Skeletal muscle satellite cell (primary cell): ENCODE measurements at regions not wholly inside any gene's neighbourhood (a gene's known extent, or its start where the extent isn't known, plus 50 kb on each side); places are given as distances from the start of the nearest gene placed in this dataset.

Source experiments
- H3K27me3 ChIP-seq: 2 replicates; pipeline ENCODE4 v1.7.0; 2013; ENCODE audit warnings: low read length; ENCODE audit not compliant: control insufficient read depth, insufficient read depth
- H3K36me3 ChIP-seq: 2 replicates; pipeline ENCODE4 v1.7.0; 2013; ENCODE audit warnings: mild to moderate bottlenecking, control low read depth, low read length; ENCODE audit not compliant: insufficient read depth
- H3K4me1 ChIP-seq: 2 replicates; pipeline ENCODE4 v1.7.0; 2013; ENCODE audit warnings: low read length; ENCODE audit not compliant: control insufficient read depth, insufficient read depth
- H3K4me2 ChIP-seq: 2 replicates; pipeline ENCODE4 v1.7.0; 2013; ENCODE audit warnings: mild to moderate bottlenecking, low read length
- H3K4me3 ChIP-seq: 2 replicates; pipeline ENCODE4 v1.7.0; 2013; ENCODE audit warnings: low read length
- H3K9ac ChIP-seq: 2 replicates; pipeline ENCODE4 v1.7.0; 2013; ENCODE audit warnings: mild to moderate bottlenecking, low read depth, low read length, moderate library complexity
- H3K9me3 ChIP-seq: replicated peaks from 2 replicates; pipeline ENCODE4 v1.7.0; 2013; ENCODE audit warnings: mild to moderate bottlenecking, control low read depth, low read length

- no peaks in the 10 kb centered on the region for H3K9me3 ChIP-seq
- no peaks in the 10 kb centered on the region for H3K27me3 ChIP-seq
- H3K36me3 ChIP-seq = no peaks in the 10 kb centered on the region
- no peaks in the 10 kb centered on the region for H3K4me1 ChIP-seq
- H3K4me2 ChIP-seq = no peak overlapping the region
- H3K4me3 ChIP-seq = no peak overlapping the region
- no peak overlapping the region for H3K9ac ChIP-seq
Observed at GRCh38 chr2:125445495-125445894, 1210.5 kb upstream of the GYPC start.

- H3K4me3 ChIP-seq = no peak overlapping the region
- H3K27me3 ChIP-seq = no peaks in the 10 kb centered on the region
- no peaks in the 10 kb centered on the region for H3K9me3 ChIP-seq
- no peak overlapping the region for H3K4me2 ChIP-seq
- H3K4me1 ChIP-seq = no peaks in the 10 kb centered on the region
- H3K9ac ChIP-seq = no peak overlapping the region
- no peaks in the 10 kb centered on the region for H3K36me3 ChIP-seq
Observed at GRCh38 chr2:125450092-125450491, 1205.9 kb upstream of the GYPC start.

GRCh38 chr2:125455110-125455509, 1200.8 kb upstream of the GYPC start:
- Histone ChIP-seq H3K9me3 (no peaks in the 10 kb centered on the region), H3K36me3 (no peaks in the 10 kb centered on the region), H3K9ac (no peak overlapping the region), H3K4me2 (no peak overlapping the region), H3K4me1 (no peaks in the 10 kb centered on the region), H3K4me3 (no peak overlapping the region), H3K27me3 (no peaks in the 10 kb centered on the region)

GRCh38 chr2:125456693-125457363, 1199.1 kb upstream of the GYPC start:
- H3K4me3 ChIP-seq = no peak overlapping the region

GRCh38 chr2:125471963-125472362, 1184.0 kb upstream of the GYPC start:
- H3K4me2 ChIP-seq = no peak overlapping the region
- no peaks in the 10 kb centered on the region for H3K9me3 ChIP-seq
- no peak overlapping the region for H3K4me3 ChIP-seq
- no peaks in the 10 kb centered on the region for H3K4me1 ChIP-seq
- no peak overlapping the region for H3K9ac ChIP-seq
- no peaks in the 10 kb centered on the region for H3K36me3 ChIP-seq
- H3K27me3 ChIP-seq = no peaks in the 10 kb centered on the region

More at GRCh38 chr2:125456693-125457363, 1199.1 kb upstream of the GYPC start:
- Histone ChIP-seq H3K36me3 (no peaks in the 10 kb centered on the region), H3K4me1 (no peaks in the 10 kb centered on the region), H3K9me3 (no peaks in the 10 kb centered on the region), H3K9ac (no peak overlapping the region), H3K4me2 (no peak overlapping the region), H3K27me3 (no peaks in the 10 kb centered on the region)

- Histone ChIP-seq H3K9me3 (no peaks in the 10 kb centered on the region), H3K27me3 (no peaks in the 10 kb centered on the region), H3K4me2 (no peak overlapping the region), H3K9ac (no peak overlapping the region), H3K4me3 (no peak overlapping the region), H3K36me3 (no peaks in the 10 kb centered on the region), H3K4me1 (no peaks in the 10 kb centered on the region)
Observed at GRCh38 chr2:125479143-125479636, 1176.8 kb upstream of the GYPC start.

GRCh38 chr2:125490308-125490707, 1165.7 kb upstream of the GYPC start:
- H3K4me2 ChIP-seq = no peak overlapping the region
- H3K4me3 ChIP-seq = no peak overlapping the region
- H3K9me3 ChIP-seq = no peaks in the 10 kb centered on the region
- no peaks in the 10 kb centered on the region for H3K4me1 ChIP-seq
- no peaks in the 10 kb centered on the region for H3K27me3 ChIP-seq
- no peak overlapping the region for H3K9ac ChIP-seq
- no peaks in the 10 kb centered on the region for H3K36me3 ChIP-seq

GRCh38 chr2:125491663-125492062, 1164.3 kb upstream of the GYPC start:
- no peaks in the 10 kb centered on the region for H3K36me3 ChIP-seq
- H3K27me3 ChIP-seq = no peaks in the 10 kb centered on the region
- H3K4me1 ChIP-seq = no peaks in the 10 kb centered on the region
- no peaks in the 10 kb centered on the region for H3K9me3 ChIP-seq
- H3K4me3 ChIP-seq = no peak overlapping the region
- H3K9ac ChIP-seq = no peak overlapping the region
- no peak overlapping the region for H3K4me2 ChIP-seq

GRCh38 chr2:125512313-125512712, 1143.6 kb upstream of the GYPC start:
- Histone ChIP-seq H3K27me3 (no peaks in the 10 kb centered on the region), H3K4me3 (no peak overlapping the region), H3K36me3 (no peaks in the 10 kb centered on the region), H3K9me3 (no peaks in the 10 kb centered on the region), H3K9ac (no peak overlapping the region), H3K4me2 (no peak overlapping the region), H3K4me1 (no peaks in the 10 kb centered on the region)

- Histone ChIP-seq H3K4me3 (no peak overlapping the region), H3K9me3 (no peaks in the 10 kb centered on the region), H3K4me1 (no peaks in the 10 kb centered on the region), H3K27me3 (no peaks in the 10 kb centered on the region), H3K36me3 (no peaks in the 10 kb centered on the region), H3K4me2 (no peak overlapping the region), H3K9ac (no peak overlapping the region)
Observed at GRCh38 chr2:125516496-125517109, 1139.4 kb upstream of the GYPC start.

- no peaks in the 10 kb centered on the region for H3K27me3 ChIP-seq
Observed at GRCh38 chr2:125526093-125526492, 1129.9 kb upstream of the GYPC start.

GRCh38 chr2:125535089-125535488, 1120.9 kb upstream of the GYPC start:
- Histone ChIP-seq H3K9ac (no peak overlapping the region), H3K27me3 (no peaks in the 10 kb centered on the region), H3K4me3 (no peak overlapping the region), H3K4me1 (no peaks in the 10 kb centered on the region), H3K36me3 (no peaks in the 10 kb centered on the region), H3K9me3 (peaks cover 3% of the 10 kb centered on the region), H3K4me2 (no peak overlapping the region)

More at GRCh38 chr2:125526093-125526492, 1129.9 kb upstream of the GYPC start:
- Histone ChIP-seq H3K9me3 (no peaks in the 10 kb centered on the region), H3K36me3 (no peaks in the 10 kb centered on the region), H3K9ac (no peak overlapping the region), H3K4me1 (no peaks in the 10 kb centered on the region), H3K4me3 (no peak overlapping the region), H3K4me2 (no peak overlapping the region)
